Retinal pigment epithelial cell (primary cell): ENCODE measurements at regions not wholly inside any gene's neighbourhood (a gene's known extent, or its start where the extent isn't known, plus 50 kb on each side); places are given as distances from the start of the nearest gene placed in this dataset.
"Not testable (repeated sequence)": the region's sequence is repeated elsewhere in the genome, so short reads cannot be mapped to it uniquely, and the experiment has no call there.

Source experiments
- DNase-seq: peaks from one replicate; pipeline ENCODE4 v3.0.0-alpha.2; 2010; ENCODE audit warnings: low read depth
- H3K4me3 ChIP-seq: 2 replicates; pipeline ENCODE4 v1.5.1; 2011; ENCODE audit warnings: mild to moderate bottlenecking, low read length, control low read depth, moderate library complexity
- TF ChIP-seq, protein P1 (sequence below): conservative IDR thresholded peaks from 2 replicates; pipeline ENCODE4 v1.5.1; 2011; ENCODE audit warnings: low read depth, low read length, control low read depth, inconsistent platforms

DNA sequence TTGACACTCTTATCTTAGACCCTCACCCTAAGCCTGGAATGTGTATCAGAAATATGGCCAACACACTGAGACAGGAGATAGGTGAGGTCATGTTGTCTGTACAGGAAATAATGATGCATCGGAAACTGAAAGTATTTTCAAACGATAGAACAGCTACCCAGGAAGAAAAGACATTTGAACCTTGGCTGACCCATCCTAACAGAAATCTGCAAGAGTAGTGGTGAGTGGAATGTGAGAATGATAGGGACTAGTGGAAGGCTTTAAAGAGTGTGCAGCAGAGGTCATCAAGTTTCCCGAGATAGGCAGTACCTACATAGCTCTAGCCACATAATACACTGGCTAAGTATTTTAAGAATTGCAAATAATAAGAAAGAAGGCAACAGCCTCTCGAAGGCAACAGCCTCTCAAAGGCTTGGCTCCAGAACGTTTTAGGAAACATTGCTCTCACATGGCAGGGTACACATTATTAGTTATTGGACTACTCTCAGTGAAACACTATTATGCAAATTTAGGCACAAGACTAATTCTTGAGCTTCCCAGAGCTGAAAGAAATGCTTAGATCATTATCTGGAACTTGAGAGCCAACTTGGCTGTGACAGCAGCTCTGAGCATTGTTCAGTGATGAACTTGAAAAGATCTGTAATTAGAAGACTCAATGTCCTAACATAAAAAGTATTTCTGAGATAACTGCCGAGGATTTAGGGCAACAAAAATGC, 133.1 kb upstream of the FBXL7 start:
- DNase-seq: no peak
- TF ChIP-seq, protein P1, sequence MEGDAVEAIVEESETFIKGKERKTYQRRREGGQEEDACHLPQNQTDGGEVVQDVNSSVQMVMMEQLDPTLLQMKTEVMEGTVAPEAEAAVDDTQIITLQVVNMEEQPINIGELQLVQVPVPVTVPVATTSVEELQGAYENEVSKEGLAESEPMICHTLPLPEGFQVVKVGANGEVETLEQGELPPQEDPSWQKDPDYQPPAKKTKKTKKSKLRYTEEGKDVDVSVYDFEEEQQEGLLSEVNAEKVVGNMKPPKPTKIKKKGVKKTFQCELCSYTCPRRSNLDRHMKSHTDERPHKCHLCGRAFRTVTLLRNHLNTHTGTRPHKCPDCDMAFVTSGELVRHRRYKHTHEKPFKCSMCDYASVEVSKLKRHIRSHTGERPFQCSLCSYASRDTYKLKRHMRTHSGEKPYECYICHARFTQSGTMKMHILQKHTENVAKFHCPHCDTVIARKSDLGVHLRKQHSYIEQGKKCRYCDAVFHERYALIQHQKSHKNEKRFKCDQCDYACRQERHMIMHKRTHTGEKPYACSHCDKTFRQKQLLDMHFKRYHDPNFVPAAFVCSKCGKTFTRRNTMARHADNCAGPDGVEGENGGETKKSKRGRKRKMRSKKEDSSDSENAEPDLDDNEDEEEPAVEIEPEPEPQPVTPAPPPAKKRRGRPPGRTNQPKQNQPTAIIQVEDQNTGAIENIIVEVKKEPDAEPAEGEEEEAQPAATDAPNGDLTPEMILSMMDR: no peak
- H3K4me3 ChIP-seq: no peak overlapping the region

DNA sequence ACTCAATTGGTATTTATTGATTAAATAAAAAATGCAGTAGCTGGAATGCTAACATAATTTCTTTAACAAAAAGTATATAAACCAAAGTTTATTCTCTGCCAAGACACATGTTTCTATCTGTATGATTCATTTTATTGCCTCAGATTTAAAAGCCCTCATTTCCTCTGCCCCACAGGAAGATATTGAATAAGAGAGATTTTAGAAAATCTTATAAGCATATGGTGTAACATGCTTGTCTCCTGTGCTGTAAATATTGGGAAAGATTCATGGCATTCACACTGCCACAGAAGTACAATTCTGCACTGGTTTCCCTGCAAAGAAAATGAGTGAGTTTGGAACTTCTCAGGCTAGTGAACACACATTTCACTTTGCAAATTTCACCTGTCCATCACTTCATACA, 134.9 kb upstream of the FBXL7 start:
- H3K4me3 ChIP-seq: no peak overlapping the region
- DNase-seq: no peak
- TF ChIP-seq, protein P1: no peak

DNA sequence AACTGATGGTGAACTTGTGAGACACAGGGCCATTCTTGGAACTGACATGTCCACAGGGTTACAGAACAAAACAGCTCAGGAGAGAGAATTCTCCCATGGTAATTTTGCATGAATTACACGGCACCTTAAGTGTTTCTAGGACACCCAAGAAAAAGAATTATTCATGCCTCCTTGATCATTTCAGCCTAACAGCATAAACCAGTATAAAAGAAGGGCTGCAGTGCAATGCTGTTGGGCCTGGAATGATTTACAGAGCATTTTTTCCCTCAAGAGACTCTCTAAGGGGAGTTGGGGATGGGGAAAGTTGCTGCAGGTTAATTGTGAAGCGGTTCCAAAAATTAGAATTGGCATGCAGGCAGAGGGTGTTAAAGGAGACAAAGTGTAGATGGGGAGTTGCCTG, 136.4 kb upstream of the FBXL7 start:
- no peak overlapping the region for H3K4me3 ChIP-seq
- TF ChIP-seq, protein P1: no peak
- no peak for DNase-seq

DNA sequence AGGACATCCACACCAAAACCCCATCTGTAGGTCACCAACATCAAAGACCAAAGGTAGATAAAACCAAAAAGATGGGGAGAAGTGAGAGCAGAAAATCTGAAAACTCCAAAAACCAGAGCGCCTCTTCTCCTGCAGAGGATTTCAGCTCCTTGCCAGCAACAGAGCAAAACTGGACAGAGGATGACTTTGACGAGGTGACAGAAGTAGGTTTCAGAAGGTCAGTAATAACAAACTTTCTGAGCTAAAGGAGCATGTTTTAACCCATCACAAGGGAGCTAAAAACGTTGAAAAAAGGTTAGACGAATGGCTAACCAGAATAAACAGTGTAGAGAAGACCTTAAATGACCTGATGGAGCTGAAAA, 142.9 kb upstream of the FBXL7 start:
- not testable (repeated sequence) for H3K4me3 ChIP-seq, DNase-seq

- not testable (repeated sequence) for H3K4me3 ChIP-seq, DNase-seq
These were observed 143.5 kb upstream of the FBXL7 start for GRCh38 chr5:15356308-15357091.

DNA sequence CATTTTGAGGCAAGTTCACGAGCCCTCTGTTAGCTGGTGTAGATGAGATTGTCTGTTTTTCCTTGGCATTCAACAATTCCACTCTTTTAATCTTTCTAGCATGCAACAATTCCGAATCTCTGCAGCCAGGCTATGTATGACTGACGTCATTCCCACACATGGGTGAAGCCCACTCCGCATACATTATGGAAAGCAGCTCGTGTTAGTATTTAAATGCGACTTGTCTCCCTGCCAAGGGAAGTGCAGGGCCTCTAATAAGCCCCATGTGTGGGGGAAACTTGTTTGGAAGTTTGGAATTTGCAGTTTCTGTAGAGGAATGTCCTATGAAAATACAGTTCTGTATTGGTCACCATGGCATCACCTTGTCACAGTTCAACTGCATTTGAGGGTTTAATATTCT, 146.0 kb upstream of the FBXL7 start:
- DNase-seq: peak; percentile 51
- H3K4me3 ChIP-seq: no peak overlapping the region
- TF ChIP-seq, protein P1: no peak

- H3K4me3 ChIP-seq: no peak overlapping the region
- TF ChIP-seq, protein P1: no peak
- DNase-seq: no peak
These were observed 146.8 kb upstream of the FBXL7 start for GRCh38 chr5:15353086-15353645.

DNA sequence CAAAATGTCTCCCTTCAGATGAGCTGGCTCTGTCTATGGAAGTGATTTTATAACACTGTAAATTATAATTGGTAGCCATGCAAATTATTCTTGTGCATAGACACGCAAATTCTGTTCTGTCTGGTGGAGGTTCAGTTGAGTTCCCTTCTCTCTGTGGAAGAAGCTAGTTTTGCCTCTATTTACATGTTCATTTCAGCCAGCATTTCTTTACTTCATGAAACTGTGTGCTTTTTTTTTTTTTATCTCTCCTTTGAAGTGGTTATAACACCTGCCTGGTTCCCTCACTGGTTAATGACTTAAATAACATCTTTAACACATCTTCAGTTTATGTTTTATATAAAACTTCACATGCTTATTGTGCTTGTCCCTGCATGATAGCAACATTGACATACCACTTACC, 149.4 kb upstream of the FBXL7 start:
- TF ChIP-seq, protein P1: no peak
- H3K4me3 ChIP-seq: no peak overlapping the region
- DNase-seq: no peak
